ENCODE measurements at regions not wholly inside any gene's neighbourhood (a gene's known extent, or its start where the extent isn't known, plus 50 kb on each side); places are given as distances from the start of the nearest gene placed in this dataset.

DNA sequence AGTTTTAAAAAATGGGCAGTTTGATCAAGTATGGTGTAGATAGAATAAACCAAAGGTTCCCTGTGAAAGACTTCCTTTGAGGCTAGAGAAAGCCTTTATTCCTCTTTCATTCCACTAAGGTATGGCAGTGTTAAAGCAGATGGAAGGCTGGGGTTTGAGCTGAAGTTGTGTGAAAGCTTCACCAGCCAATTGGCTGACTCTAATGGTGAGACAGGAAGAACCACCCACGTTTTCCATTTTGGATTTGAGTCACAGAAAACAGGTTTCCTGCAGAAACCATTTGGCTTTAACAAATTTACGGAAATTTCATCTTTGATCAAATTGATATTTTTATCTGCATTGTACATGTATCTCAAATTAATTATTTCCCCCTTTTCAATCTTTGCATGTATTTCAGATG is 455.0 kb downstream of the PCNX1 start:
- TF ChIP-seq, protein P1, sequence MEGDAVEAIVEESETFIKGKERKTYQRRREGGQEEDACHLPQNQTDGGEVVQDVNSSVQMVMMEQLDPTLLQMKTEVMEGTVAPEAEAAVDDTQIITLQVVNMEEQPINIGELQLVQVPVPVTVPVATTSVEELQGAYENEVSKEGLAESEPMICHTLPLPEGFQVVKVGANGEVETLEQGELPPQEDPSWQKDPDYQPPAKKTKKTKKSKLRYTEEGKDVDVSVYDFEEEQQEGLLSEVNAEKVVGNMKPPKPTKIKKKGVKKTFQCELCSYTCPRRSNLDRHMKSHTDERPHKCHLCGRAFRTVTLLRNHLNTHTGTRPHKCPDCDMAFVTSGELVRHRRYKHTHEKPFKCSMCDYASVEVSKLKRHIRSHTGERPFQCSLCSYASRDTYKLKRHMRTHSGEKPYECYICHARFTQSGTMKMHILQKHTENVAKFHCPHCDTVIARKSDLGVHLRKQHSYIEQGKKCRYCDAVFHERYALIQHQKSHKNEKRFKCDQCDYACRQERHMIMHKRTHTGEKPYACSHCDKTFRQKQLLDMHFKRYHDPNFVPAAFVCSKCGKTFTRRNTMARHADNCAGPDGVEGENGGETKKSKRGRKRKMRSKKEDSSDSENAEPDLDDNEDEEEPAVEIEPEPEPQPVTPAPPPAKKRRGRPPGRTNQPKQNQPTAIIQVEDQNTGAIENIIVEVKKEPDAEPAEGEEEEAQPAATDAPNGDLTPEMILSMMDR (IDR thresholded peaks at IDR 0.05) = no peak
- no peak for TF ChIP-seq POLR2A (IDR thresholded peaks at IDR 0.05)

Measured in body of pancreas (tissue), 4 donors.